HCT116 (cell line): ENCODE measurements at regions not wholly inside any gene's neighbourhood (a gene's known extent, or its start where the extent isn't known, plus 50 kb on each side); places are given as distances from the start of the nearest gene placed in this dataset.

Source experiments
- CBX3 ChIP-seq: IDR thresholded peaks from 2 replicates; pipeline ENCODE4 v1.6.1; 2012; ENCODE audit warnings: low read depth
- CEBPB ChIP-seq: IDR thresholded peaks from 2 replicates; pipeline ENCODE4 v1.6.1; 2012; ENCODE audit warnings: low read depth
- EZH2 ChIP-seq: fragments of 200-600 bp; sonication (generic); IDR thresholded peaks from 2 replicates; pipeline ENCODE4 v1.6.1; 2017; ENCODE audit warnings: antibody characterized with exemption, mixed run types
- EZH2phosphoT487 ChIP-seq: fragments of 200-600 bp; IDR thresholded peaks from 2 replicates; pipeline ENCODE4 v1.6.1; 2018; ENCODE audit warnings: antibody characterized with exemption, borderline replicate concordance
- FOSL1 ChIP-seq: IDR thresholded peaks from 2 replicates; pipeline ENCODE4 v1.6.1; 2012; ENCODE audit warnings: low read depth
- POLR2AphosphoS5 ChIP-seq: IDR thresholded peaks from 2 replicates; pipeline ENCODE4 v1.6.1; 2011; ENCODE audit warnings: mild to moderate bottlenecking, low read depth, low read length, moderate library complexity
- SP1 ChIP-seq: IDR thresholded peaks from 2 replicates; pipeline ENCODE4 v1.6.1; 2012; ENCODE audit warnings: low read depth
- YY1 ChIP-seq: IDR thresholded peaks from 2 replicates; pipeline ENCODE4 v1.6.1; 2011; ENCODE audit warnings: low read length, low read depth, moderate library complexity, mild to moderate bottlenecking; ENCODE audit not compliant: insufficient replicate concordance; ENCODE audit errors: extremely low read depth
- TF ChIP-seq, protein P1 (sequence below), 3 experiments: fragments of 200-600 bp in 1 of 3; sonication (generic) in 1 of 3; IDR thresholded peaks in 2 of 3; conservative IDR thresholded peaks in 1 of 3; 2 replicates each; pipeline ENCODE4 v1.5.1; 2012 to 2017; ENCODE audit warnings: low read depth in 2 of 3, low read length in 2 of 3, antibody characterized with exemption in 1 of 3, borderline replicate concordance in 1 of 3, control low read depth in 1 of 3, mild to moderate bottlenecking in 1 of 3, mixed read lengths in 1 of 3, mixed run types in 1 of 3, moderate library complexity in 1 of 3; ENCODE audit not compliant: insufficient read depth in 1 of 3
- TF ChIP-seq, protein P2 (sequence below): IDR thresholded peaks from 2 replicates; pipeline ENCODE4 v1.6.1; 2012; ENCODE audit warnings: low read depth

DNA sequence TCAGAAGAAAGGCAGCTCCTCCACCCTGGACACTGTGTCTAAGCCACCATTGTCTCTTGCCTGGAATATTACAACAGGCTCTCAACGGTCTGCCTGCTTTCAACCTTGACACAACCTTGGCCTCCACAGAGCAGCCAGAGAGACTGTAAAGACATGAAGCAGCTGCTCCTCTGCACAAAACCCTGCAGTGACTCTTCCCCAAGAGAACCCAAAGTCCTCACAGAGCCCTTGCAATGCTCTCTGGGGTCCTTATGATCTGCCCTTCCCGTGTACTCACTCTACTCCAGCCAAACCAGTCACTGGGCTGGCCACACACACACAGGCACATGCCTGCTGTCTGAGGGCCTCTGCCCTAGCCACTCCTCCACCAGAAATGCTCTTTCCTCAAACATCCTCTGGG, 75.9 kb upstream of the CPEB2 start:
- TF ChIP-seq, protein P1, sequence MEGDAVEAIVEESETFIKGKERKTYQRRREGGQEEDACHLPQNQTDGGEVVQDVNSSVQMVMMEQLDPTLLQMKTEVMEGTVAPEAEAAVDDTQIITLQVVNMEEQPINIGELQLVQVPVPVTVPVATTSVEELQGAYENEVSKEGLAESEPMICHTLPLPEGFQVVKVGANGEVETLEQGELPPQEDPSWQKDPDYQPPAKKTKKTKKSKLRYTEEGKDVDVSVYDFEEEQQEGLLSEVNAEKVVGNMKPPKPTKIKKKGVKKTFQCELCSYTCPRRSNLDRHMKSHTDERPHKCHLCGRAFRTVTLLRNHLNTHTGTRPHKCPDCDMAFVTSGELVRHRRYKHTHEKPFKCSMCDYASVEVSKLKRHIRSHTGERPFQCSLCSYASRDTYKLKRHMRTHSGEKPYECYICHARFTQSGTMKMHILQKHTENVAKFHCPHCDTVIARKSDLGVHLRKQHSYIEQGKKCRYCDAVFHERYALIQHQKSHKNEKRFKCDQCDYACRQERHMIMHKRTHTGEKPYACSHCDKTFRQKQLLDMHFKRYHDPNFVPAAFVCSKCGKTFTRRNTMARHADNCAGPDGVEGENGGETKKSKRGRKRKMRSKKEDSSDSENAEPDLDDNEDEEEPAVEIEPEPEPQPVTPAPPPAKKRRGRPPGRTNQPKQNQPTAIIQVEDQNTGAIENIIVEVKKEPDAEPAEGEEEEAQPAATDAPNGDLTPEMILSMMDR (IDR thresholded peaks at IDR 0.05 in 2 of 3, conservative IDR thresholded peaks at IDR 0.05 in 1 of 3; ENCODE audit: borderline replicate concordance in 1 of 3, insufficient read depth in 1 of 3, low read depth in 2 of 3, low read length in 2 of 3), result no peak
- TF ChIP-seq EZH2 (no peak), CEBPB (no peak), CBX3 (no peak), EZH2phosphoT487 (no peak), FOSL1 (no peak), POLR2AphosphoS5 (no peak), SP1 (no peak), YY1 (no peak)
- TF ChIP-seq, protein P2, sequence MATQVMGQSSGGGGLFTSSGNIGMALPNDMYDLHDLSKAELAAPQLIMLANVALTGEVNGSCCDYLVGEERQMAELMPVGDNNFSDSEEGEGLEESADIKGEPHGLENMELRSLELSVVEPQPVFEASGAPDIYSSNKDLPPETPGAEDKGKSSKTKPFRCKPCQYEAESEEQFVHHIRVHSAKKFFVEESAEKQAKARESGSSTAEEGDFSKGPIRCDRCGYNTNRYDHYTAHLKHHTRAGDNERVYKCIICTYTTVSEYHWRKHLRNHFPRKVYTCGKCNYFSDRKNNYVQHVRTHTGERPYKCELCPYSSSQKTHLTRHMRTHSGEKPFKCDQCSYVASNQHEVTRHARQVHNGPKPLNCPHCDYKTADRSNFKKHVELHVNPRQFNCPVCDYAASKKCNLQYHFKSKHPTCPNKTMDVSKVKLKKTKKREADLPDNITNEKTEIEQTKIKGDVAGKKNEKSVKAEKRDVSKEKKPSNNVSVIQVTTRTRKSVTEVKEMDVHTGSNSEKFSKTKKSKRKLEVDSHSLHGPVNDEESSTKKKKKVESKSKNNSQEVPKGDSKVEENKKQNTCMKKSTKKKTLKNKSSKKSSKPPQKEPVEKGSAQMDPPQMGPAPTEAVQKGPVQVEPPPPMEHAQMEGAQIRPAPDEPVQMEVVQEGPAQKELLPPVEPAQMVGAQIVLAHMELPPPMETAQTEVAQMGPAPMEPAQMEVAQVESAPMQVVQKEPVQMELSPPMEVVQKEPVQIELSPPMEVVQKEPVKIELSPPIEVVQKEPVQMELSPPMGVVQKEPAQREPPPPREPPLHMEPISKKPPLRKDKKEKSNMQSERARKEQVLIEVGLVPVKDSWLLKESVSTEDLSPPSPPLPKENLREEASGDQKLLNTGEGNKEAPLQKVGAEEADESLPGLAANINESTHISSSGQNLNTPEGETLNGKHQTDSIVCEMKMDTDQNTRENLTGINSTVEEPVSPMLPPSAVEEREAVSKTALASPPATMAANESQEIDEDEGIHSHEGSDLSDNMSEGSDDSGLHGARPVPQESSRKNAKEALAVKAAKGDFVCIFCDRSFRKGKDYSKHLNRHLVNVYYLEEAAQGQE, result no peak
